ENCODE measurements at regions not wholly inside any gene's neighbourhood (a gene's known extent, or its start where the extent isn't known, plus 50 kb on each side); places are given as distances from the start of the nearest gene placed in this dataset.

- TF ChIP-seq CTCF (conservative IDR thresholded peaks at IDR 0.05; ENCODE audit: low read length) (no peak), EZH2phosphoT487 (IDR thresholded peaks at IDR 0.05; ENCODE audit: borderline replicate concordance) (no peak)
Observed at GRCh38 chr1:55735106-55735505, 519.9 kb upstream of the USP24 start.

All from Loucy (cell line).